Stimulated activated CD4-positive, alpha-beta T cell treated with anti-CD3 and anti-CD28 coated beads, Interleukin-4, amount 100 ng/mL, for 48 hours (primary cell): ENCODE measurements at regions not wholly inside any gene's neighbourhood (a gene's known extent, or its start where the extent isn't known, plus 50 kb on each side); places are given as distances from the start of the nearest gene placed in this dataset.

Source experiments
- DNase-seq, 2 donors: peaks; one replicate each; pipeline ENCODE4 v3.0.0-alpha.2; 2020; ENCODE audit warnings: low read depth in 2 of 2

DNA sequence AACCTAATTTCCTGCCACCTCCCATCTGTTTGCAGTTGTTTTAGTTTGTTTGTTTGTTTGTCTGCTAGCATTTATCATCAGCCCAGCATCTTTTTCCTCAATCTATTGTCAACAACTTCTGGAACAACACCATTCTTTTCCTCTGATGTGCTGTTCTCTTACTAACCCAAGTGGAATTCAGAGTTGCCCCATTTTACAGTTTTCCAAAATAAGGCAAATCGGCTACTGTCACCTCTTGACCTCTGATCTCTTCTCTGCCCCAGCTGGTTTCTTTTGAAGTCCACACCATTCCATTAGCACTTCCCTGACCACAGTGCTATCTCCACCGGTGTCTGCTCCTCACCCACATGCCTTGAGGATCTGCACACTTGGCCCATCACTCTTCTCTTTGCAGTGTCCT lies 102.4 kb downstream of the EFNB2 start:
- DNase-seq, result no peak

DNA sequence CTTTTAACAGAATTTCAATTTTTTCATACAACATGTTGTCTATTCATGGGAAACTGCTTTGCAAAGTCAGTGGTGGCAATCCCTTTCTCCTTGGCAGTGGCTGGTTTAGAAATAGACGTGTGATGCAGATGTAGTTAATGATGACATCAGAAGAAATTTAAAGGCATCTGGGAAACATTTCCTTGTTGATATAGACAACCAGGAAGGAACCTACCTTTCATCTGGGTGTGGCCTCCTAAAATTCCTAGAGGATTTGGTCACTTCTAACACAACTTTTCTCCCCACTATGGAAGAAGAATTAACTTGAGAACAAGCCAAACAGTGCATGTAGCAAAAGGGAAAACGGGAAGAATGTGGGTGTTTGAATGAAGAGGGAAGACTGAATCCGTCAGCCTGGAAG lies 102.8 kb downstream of the EFNB2 start:
- no peak for DNase-seq

DNA sequence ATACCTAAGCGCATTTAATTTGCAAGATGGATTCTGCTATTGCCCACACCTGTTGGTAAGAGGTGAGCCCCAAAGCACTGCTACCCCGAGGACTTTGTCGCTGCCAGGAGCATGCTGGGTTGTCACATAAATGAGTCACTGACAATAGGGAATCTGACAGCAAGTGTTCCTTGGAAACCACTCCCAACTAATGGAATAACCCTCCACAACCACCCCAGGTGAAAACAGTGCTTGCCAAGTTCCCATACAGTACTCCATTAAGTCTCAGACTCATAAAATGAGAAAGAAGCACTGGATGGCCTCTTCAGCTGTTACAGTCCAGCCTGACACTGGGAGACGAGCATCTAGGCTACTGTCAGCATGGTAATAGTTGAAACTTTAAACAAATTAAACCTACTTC lies 108.6 kb downstream of the EFNB2 start:
- DNase-seq, result no peak

DNA sequence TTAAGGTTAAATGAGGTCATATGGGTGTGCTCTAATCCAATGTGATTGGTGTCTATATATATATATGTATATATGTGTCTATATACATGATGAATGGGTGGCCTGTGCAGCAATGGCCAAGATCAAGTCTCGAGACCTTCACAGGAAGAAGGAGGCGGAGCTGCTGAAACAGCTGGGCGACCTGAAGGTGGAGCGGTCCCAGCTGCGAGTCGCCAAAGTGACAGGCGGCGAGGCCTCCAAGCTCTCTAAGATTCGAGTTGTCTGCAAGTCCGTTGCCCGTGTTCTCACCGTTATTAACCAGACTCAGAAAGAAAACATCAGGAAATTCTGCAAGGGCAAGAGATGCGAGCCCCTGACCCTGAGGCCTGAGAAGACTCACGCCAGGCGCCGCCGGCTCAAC lies 109.8 kb downstream of the EFNB2 start:
- DNase-seq, result no peak

DNA sequence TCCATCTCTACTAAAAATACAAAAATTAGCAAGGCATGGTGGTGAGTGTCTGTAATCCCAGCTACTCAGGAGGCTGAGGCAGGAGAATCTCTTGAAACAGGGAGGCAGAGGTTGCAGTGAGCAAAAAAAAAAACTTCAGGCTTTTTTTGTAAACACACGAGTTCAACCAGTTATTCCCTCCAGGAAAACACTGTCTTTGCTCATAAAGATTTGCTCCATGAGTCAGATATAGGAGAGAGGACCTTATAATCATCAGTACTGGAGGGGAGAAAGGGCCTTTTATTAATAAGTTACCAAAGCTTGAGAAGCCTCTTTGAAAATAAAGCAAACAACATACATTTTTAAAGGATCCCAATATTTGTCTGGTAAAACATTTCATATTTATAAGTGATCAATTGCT lies 110.7 kb downstream of the EFNB2 start:
- no peak for DNase-seq

DNA sequence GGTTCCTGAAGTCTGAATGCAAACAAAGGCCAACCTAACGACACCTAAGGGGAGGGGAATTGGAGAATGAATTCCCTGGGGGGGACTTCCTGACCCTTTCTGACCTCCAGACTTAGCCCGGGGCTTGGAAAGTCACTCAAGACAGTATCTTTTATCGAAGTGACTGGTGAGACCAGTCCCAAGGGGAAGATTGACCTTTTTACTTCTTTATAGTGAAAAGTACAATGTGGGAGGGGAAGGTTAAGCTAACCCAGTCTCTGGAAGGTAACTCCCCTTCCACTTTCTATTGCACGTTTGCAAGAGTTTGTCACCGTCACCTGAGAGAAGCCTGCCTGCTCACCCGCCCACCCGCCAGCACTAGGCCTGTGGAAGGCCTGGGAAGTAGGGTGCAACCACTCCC lies 111.9 kb downstream of the EFNB2 start:
- no peak for DNase-seq

DNA sequence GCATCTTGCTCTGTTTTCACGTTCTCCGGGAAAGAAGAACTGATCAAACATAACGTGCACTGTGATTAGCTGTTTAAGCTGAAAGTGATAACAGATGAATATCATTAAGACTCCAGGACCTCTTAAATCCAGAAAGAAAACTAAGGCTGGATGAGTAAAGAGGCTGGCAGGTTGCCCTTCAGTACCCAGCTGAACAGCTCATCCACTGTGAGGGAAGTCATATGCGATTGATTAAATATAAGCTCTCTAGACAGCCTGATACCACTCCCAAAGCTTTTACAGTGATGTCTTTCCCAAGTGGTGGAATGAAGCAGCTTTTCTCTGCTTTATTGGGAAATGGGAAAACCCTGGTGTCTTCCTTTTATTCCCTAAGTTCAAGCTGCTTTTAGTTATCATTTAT lies 116.9 kb downstream of the EFNB2 start:
- DNase-seq, result no peak

DNA sequence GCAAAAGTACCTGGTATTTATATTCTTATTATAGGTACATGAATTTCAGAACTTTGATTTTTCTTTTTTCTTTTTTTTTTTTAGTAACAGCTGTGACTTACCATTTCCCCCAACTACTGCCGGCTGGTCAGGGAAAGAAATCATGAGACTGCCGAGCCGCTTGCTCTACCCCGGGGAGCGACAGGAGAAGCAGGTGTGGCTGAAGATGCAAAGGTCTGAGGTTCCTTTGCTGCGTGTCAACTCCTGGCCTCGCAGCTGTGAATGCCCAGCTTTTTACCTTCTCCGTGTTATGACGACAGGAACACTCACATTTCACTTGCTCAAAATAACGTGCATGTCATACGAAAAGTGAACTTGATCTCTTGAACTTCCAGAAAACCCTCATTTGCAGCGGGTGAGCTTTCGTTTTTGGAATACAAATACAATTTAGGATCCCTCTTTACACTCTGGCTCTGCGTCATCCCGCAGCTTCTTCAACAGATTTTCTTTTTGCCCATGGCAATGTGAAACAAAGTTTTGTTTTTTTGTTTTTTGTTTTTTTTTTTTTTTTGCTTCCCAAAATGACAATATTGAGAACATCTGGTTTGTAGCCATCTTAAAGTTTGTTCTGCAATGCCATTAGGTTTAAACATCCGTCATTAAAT lies 117.9 kb downstream of the EFNB2 start:
- DNase-seq, result no peak

DNA sequence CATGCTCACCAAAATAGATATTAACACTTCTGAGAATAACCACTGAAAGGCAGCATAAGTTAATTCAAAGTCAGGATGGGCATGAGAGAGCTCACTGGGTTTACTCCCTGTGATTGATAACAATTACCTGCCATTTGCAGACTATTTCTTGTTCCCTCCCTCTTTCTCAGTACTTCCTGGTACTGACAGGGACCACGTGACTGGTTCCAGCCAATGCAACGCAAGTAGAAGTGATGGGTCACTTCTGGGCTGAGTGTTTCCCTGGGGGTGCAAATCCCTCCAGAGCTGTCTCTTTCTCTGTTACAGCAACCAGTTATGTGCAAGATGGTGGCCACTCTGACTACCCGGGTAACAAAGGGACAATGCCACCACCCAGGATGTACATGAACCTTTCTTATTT lies 118.8 kb downstream of the EFNB2 start:
- DNase-seq, result no peak

DNA sequence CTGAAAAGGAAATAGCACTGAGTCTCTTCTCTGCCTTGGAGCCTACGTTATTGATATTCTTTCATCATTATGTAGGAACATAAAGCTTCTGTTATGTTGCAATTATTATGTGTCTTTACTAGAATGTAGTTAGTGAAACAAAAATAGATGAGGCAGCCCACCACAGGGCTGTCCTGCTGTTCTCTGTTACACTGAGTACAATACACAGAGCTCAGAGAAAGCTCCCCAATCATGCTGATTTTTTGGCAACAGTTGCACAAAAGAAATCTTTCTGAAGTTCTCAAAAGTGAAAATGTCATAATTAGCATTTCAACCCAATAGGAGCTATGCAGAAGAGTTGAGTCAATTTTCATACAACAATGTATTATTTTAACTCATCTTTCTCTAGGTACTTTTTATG lies 119.5 kb downstream of the EFNB2 start:
- no peak for DNase-seq

DNA sequence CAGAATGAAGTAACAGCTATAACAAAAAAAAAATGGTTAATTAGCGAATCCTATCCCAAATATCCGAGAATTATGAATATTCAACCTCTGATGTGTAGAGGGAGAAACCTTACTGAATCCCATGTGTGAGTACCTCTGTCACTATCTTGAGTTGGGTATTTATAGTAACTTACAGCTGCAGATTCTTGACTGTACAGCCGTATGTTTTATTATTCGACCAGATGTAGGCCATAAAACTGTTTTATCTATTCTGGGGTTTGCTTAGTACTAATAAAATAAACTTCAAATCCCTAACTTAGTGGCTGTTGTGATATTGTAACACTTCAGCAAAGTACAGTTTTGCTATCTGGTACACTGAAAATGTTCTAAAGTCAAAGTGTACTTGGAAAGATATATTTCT lies 120.0 kb downstream of the EFNB2 start:
- DNase-seq, result no peak

DNA sequence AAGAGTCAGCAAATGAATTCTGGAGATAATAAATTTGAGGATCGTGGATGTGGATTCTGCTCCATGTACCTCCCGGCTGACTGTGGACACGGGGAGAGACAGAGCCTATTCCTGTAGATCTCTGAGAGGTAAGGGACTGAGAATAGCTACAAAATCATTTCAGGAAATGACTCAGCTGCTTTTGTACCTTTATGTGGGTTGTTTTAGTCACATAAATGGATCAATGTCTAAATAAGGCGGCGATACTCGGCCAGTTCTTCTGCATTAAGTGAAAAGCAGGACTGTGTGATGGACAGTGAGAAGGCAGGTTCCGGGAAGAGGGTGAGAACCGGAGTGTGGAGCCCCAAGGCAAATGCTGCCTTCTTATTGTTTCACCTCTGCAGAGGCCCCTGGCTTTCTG lies 128.1 kb downstream of the EFNB2 start:
- DNase-seq, result no peak

DNA sequence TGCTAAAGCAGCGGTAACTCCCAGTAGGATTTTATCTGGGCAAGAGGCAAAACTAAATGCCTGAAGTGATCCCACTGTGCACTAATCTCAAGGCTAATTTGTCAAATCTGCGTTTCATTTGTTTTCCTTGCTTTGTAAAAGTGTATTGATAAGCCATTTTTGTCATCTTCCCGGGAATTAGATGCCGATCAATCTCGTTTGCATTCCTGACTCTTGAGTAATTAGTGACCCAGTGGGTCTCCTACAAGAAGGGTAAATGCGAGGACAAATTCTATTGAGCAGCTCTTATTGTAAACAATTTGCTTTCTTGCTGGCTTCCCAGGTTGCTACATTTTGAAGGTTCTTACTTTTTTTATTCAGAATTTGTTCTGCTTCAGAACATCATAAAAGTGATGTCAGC lies 129.7 kb downstream of the EFNB2 start:
- DNase-seq, result no peak

DNA sequence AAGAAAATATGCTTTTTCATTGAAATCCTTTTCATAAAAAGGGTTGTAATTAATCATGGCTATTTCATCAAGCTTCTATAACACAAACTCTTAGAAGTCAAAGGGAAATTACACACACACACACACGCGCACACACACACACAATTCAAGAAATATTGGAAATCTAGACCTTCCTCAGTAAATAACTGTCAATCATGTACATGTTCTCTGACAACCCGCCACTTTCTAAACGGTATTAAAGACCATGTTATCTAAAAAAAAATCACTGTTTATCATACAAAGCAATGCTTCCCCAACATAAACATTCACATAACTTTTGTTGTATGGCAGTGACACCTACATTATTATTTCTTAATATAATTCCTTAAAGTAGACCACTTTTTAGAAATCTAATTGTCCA lies 132.2 kb downstream of the EFNB2 start:
- no peak for DNase-seq

DNA sequence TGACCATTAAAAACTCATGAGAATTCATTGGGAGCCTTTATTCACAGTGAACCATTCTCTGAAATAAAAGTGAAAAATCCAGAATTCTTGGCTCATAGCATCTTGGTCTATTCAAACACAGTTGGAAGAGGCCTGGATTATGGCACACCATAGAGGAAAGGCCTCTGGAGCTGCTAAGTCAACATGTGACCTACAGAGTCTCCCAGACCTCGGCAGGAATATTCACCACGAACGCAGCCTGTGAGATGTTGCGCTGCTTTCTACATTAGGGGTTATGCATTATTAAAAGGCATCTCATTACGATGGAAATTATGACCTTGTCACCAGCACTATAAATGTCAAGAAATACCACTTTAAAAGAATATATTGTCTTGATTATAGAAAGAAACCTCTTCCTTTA lies 132.6 kb downstream of the EFNB2 start:
- no peak for DNase-seq

DNA sequence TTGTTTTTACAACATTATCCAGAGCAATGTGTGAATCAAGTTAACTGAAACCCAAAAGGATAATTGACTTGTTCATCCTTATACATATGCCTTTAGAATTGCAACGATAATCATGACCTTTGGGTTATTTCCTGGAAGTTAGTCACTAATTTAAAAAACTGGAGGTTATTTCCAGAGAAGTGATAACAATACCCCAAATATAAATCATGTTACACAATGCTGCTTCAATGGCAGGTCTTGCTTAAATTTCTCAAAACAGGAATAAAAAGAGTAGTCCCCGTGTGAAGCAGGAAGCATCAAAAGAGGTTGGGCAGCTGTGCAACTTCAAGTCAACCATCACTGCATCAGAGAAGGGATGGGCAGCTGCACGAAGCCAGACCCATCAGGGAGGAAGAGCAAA lies 134.4 kb downstream of the EFNB2 start:
- DNase-seq, result no peak

DNA sequence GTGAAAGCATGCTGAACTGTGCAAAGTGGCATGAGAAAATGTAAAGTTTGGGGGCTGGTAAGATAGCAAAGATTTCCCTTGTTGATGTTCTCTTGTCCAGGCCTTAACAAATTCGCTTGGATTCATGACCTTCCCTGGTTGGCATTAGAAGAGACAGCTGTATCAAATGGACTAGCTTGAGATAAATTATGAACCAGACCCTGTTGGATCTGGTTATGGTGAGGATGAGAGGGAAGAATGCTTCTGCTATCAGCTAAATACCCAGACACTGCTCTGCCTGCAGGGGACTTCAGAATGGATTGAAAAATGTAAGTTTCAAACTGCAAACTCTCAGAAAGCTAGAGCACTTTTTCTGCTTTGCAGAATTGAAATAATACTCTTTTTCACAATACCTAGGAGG lies 135.2 kb downstream of the EFNB2 start:
- DNase-seq, result no peak

DNA sequence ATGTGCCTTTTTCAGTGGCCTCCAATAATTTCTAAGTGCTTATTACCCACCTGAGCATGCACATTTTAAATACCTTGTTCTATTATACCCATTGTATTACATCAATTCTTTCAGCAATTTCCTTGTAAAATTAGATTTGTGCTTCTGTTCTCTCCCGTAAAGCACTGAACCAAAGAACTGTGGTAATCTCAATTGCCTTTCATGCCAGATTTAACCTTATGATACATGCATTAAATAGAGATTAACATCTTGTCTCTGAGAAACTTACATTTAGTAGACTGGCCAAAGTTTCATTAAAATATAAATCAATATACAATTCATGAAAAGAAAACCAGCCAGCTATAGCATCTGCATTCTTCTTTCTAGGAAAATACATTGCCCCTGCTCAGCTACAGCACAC lies 137.2 kb downstream of the EFNB2 start:
- no peak for DNase-seq

DNA sequence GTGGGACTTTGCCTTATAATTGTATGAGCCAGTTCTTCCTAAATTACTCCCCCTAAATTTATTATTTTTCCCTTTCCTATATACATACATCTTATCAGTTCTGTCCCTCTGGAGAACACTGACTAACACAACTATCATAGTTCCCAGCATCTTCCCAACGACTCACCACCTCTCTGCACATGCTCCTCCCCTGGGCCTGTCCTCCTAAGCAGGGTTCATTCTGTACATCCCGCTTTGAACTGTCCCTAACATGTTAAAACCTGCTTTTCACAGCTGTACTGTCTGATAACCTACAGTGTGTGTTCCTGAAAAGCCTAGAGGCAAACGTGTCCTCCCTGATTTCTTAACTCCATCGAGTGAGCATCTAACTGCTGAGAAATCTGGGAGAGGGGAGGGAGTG lies 141.7 kb downstream of the EFNB2 start:
- DNase-seq, result no peak

DNA sequence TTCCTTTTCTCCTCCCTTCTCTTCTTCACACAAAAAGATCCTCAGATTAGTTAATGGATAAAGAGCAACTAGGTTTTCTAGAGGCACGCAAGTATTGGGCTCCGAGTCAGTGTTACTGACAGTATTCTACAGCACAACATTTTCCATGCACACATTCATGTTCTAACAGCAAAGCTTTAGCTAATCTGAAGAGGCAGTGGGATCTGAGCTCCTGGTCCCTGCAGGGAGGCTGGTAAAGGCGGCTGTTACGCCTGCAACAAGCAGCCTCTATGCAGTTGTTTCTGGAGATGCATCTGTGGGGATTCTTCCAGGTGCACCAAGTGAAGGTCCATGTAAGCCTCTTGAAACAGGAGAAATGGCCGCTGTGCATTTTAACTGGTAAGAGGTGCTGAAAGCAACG lies 143.8 kb downstream of the EFNB2 start:
- no peak for DNase-seq

DNA sequence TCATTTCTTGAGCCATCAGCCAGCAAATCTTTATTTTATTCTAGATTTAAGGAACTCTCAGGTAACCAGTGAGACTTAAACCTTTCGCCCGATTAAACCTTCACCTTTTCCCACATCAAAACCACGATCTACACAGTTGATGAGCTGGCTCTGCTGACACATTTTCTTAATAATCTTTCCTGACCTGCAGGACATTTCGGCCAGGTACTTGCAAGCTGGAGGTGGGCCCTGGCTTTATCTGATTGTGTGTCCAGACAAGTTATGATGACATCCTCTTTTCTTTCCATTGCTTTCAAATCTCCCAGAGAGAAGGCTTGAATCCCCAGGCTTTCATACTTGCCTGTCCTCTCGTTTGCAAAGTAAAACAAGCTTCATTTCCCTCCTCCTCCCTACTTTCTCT lies 144.2 kb downstream of the EFNB2 start:
- DNase-seq, result no peak

DNA sequence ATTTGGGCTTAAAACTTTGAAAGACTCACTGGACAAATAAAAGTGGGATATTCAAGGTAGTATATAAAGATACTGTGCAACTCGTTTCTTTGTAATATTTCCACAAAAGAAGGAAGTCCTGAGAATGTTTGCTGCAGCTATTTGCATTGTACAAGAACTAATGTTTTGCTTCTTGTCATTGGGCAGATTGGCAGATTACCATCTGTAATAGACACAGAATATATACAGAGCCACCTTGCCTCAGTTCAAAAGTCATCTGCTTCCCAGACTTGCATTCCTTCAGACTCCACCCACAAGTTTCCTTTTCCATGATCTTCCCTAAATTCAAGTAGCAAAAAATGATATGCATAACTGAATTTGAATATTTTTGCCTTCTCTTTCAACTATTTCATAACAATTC lies 145.1 kb downstream of the EFNB2 start:
- DNase-seq, result no peak

DNA sequence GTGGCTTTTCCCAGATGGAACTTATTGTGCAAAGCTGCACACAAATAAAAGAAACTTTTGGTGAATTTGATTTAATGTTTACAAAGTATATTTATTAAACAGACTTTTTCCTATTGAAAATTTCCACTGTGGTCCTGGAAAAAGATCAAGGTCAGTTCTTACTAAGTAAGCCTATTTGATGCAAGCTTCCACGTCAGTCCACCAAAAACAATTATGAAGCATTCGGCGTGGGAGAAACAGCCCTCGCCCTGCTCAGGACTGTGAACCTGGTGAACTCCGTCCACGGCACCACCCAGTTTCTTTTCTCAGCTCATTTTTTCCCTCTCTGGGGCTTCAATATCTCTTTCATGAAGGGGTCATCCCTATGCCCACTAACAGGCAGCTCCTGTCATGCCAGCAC lies 149.8 kb downstream of the EFNB2 start:
- no peak for DNase-seq

DNA sequence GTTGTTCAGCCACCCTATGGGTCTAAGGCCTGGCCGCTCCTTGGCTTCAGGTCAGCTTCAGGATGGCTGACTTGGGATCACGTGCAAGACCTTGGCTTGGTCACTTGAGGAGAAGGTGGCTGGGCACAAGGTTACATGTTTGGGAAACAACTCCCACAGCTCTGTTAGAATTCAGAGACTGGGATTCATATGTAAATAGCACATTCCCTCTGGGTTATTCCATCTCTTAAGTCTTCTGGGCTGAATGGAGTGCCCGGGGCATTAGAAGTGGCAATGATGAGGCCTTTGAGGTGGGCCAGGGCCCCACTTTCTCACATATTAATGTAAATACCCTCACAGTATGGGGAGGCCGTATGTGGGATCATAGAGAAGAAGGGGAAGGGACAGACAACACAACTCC lies 150.9 kb downstream of the EFNB2 start:
- DNase-seq, result no peak

DNA sequence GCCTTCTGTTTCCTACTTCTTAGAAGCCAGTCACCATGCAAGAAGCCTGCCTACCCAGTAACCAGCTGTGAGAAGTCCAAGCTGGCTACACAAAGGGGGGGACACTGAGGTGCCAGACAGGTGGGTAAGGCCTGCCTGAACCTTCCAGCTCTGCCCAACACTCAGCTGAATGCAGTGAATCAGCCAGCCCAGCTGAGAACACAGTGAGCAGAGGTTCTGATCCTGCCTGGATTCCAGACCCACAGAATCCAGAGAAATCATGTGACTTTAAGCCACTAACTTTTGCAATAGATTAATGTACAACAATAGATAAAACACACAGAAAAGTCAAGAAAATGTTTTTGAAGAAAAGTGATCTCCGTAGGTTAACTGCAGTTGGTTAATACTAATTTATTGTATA lies 151.7 kb downstream of the EFNB2 start:
- DNase-seq, result no peak
